Activated CD8-positive, alpha-beta memory T cell treated with anti-CD3 and anti-CD28 coated beads, Interleukin-2, amount 50 U/mL, for 1 hour (primary cell): ENCODE measurements at regions not wholly inside any gene's neighbourhood (a gene's known extent, or its start where the extent isn't known, plus 50 kb on each side); places are given as distances from the start of the nearest gene placed in this dataset.

Experiments used
- DNase-seq: peaks from one replicate; pipeline ENCODE4 v3.0.0-alpha.2; 2020; ENCODE audit errors: extremely low read depth

DNA sequence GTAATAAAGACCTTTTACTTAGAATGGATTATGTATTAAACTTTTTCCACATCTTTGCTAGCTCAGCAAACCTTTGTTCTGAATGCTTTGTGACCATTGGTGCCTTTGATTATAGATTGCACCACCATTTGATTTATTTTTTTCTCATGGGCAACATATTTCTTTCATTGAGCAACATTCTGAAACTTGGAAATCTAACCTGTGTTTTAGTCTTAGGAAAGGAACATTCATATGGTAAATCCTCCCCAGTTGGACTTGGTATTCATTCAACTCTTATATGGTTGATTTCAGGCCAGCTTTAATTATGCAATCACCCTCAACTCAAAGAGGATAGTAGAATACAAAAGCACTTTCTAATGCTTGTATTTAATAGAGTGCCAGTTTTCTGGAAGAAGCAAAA, 1077.9 kb upstream of the ZEB2 start:
- no peak for DNase-seq

DNA sequence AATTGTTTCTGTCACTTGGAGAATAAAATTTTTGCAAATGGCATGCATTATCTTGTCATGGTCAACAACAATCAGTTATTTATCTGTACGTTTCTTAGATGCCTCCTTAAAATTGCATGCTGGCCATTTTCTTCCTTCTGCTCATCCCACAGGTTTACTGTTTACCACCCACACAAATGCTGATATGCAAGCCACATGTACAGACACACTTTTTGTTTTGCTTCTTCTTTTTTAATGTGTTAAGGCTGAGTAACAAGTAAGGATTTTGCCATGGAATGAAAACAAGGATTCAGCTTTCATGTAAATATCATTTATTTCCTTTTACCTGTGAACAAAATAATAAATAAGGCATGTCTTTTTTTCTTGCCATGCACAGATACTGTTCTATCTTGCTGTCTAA, 1077.1 kb upstream of the ZEB2 start:
- no peak for DNase-seq

DNA sequence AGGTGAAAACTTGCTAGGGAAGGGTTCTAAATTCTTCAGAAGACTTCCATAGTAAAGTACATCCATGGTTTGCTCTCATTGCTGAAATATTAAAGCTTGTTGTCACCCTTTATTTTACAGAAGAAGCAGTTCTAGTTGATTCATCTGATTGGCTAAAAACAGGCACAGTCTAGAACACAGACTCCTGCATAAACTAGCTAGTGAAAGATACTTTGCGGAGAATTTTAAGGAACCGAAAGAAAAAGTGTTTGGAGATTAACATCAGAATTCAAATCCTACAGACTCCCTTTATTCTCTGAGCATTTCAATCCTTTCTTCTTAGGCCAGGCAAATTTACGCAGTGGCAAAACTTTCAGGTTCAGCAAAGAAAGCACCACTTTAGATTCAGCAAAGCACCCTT, 1076.5 kb upstream of the ZEB2 start:
- no peak for DNase-seq

DNA sequence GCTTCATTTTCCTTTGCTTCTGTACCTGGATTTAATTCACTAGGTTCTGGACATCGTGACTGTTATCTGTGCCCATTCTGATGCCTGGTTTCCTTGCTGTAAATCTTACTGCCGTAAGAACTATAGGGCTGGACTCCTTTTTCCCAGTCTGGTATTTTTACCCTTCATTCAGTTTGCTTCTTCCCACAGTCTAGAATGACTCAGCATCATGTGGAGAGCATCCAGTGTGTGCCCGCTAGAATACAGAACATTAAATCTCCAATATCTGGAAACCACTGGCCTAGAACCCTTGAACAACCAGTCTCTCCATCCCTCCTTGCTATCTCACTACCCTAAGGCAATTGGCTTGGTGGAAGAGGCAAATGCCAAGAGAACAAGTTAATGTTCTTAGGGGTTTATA, 1075.4 kb upstream of the ZEB2 start:
- DNase-seq, result no peak

DNA sequence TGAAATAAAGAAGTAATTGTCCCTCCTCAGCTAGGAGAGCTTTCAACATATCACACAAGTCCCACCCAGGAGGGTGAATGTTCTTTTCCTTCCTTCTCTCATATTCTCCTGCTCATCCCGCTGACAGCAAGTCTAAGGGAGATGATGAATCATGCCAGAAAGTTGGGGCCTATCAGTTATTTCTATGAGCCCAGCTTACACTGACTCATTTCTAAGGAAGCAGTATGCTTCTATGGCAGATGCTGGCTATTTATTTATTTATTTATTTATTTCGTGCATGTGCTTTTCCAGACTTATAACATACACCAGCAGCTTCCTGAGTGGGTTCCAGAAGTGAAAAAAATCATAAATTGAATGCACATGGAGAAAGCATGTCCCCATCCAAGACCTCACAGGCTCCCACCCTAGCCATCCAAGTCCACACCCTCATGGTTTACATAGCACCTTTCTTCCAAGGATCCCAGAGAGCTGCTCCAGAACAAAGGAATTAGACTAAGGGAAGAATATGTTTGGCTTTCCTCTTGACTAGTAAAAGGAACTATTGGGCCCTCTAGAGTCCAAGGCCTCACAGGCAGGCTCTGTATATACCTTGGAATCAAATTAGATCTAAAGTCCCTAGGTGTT, 1074.2 kb upstream of the ZEB2 start:
- DNase-seq, result no peak

DNA sequence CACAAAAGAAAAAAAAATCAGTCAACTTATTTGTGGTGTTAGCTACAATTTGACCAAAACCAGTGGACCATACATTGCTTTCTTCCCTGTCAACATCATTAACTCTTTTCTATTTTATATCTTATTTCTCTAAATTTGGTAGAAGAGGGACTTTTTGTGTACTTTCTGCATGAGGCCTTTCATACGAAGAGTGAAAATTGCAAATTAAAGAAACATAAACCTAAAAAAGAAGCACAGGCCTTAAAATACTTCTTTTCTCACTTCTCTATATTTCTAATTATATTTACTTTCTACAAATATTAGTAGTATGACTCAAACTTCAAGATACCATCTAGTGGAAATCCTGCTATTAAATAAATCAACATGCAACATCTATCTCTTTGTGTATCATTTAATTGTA, 1073.4 kb upstream of the ZEB2 start:
- no peak for DNase-seq

DNA sequence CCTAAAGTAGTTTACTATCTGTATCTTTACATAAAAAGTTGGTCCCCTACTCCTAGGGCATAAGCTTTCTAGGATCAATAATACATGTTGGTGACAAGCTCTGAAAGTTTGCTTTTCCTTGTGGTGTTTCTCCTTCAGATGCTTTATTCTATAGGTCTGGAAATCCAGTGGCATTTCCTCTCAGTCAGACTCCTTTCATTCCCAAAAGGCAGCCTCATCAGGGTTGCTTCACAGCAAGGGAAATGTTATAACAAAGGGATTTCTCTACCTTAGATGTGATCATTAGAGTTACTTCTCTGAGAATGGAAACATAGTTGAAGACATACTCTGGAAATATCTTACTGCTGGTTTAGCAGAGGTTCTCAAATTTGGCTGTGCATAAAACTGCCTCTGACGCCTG, 1072.4 kb upstream of the ZEB2 start:
- no peak for DNase-seq

DNA sequence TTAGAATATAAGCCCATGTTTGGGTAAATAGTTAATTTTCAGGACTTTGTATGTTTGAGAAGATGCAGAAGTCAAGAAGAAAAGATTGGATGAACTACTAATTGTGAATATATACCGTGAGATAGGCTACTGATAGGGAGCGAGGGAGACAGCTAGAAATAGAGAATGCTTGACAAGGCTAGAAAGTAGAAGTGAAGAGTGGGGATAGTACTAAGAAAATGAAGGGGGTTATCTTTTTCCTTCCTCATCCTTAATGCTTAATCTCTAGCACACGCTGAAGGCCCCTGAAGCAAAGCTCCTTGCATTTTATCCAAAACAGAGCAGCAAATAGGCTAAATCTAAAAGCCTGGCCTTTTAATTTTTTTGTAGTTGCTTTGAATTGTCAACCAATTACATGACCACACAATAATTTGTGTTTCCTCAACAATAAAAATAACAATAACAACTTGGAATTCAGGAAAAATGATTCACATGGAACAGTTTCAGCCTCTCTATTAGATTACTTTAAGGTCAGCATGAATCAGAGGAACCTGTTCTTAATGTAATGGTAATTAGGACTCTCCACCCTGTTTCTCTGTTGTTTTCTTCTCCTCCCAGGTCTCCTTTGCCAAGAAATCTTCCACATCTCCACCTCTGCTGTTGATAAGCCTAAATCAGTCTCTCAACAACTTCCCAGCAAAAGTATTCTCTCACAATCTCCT, 1071.3 kb upstream of the ZEB2 start:
- DNase-seq, result no peak

DNA sequence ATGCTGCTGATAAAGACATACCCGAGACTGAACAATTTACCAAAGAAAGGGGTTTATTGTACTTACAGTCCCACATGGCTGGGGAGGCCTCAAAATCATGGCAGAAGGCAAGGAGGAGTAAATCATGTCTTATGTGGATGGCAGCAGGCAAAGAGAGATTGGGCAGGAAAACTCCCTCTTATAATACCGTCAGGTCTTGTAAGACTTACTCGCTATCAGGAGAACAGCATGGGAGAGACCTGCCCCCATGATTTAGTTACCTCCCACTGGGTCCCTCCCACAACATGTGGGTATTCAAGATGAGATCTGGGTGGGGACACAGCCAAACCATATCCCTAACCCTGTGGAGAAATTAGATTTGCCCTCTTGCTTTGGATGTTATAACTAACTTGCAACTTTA, 1068.0 kb upstream of the ZEB2 start:
- DNase-seq, result no peak

DNA sequence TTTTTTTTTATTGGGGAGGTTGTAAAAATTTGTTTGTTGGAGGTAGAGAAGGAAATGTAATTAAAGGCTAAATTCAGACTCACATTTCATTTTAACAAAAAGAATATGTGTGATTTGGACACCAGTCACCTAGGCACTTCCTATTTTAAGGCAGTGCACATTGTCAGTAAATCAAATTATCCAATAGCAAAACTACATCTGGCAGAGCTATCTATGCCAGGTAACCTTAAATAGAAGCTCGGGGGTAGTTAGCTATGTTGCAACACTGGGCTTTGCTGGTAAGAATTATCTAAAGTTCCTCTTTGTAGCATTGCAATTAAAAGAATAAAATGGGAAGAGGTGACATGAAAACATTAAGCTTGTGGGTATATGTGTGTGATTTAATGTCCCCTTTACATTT, 1064.4 kb upstream of the ZEB2 start:
- no peak for DNase-seq

DNA sequence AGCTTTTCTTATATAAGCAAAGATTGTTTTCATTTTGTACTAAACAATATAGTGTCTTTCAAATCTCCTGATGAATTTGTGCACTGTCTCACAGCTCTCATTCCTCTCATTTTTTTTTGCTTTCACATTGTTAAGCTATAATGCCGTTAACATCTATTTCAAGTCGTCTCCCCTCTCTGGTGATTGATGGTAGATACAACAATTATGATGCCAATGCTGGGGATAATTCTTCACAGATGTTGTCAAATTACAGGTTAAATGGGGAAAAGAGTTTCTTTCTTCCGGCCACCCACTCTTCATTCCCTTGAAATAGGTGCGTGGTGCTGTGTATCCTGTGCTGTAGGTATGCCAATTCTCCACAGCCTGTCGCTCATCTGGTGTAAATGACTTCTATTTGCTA, 1053.7 kb upstream of the ZEB2 start:
- DNase-seq, result no peak

DNA sequence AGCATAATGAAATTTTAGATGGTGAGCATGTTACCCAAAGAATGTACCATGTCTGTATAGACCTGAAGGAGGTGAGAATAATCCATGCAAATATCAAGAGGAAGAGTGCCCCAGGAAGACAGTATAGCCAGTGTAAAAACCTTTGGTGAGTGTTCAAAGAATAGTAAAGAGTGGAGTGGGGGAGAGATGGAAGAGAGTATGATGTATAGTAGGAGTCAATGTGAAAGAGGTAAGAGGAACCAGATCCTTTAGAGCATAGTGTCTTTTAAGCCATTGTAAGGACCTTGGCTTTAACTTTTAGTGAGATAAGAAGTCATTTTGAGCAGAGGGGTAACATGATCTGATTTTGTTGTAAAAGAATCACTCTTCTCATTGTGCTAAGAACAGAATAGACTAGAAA, 1052.3 kb upstream of the ZEB2 start:
- DNase-seq, result no peak

DNA sequence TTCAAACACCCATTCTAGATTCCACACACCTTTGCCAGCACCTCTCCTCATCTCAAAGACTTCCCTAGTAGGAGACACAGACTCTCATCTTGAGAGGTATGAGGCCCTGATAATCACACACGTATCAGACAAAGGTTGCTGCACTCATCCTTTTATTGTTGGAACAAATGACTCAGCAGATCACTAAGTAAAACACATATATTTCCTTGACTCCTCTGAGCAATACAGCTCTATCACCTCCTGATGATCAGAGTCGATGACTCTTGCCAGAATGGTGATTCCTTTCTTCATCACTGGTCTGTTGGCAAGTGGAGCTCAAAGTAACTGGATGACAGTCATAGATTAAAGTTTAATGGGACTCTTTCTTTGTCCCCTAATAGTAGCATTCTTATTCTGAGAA, 1049.2 kb upstream of the ZEB2 start:
- no peak for DNase-seq

DNA sequence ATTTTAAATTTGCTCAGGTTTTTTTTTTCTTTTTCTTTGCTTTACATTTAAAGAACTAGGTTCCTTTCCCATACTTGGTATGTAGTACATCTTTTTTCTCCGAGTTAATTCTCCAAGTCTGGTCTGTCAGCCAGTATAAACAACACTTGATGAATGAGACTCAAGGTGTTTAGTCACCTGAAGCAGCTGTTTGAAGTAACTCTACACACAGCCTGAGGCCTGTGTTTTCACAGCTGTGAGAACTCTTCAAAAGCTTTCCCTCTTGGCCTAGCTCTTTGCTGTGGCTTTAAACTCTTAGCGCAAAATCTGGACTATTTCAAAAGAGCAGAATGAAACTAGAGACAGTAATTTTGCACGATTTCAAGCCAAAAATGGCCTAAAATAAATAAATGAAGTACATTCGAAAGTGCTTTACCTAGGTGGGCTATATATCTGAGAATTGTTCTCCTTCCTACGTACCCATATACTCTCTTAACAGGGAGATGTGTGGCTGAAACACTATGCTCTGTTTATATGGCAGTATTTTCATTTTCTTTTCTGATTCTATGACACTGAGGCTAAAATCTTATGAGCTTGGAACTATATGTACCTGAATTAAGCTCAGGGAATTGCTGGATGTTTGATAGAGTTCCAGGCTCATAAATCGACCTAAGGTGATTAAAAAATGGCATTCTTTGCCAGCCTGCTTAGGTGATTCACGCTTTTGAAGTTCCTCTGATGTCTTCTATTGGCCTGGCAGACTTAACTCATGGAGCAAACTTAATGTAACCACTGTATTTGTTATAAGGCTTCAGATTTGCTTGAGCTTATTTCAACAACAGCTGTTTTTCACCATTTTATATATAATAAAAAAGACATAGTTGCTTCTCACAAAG, 1044.1 kb upstream of the ZEB2 start:
- no peak for DNase-seq

DNA sequence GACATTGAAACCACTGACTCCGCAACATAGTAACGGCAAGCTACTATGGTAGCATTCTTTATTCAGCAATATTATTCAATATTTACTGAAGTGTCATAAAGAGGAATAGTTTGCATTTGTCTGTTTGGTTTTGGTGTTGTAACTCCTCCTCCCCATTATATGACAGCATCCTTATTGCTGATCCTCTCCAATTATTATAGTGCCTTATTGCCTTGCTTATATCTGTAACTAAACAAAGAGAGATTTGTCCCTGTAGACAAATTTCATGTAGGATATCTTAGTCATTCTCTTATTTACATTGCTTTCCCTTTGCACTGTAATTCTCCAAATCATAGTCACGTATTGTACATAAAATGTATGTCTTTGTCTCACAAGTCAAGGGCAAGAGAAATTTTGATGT, 1041.2 kb upstream of the ZEB2 start:
- DNase-seq, result no peak

DNA sequence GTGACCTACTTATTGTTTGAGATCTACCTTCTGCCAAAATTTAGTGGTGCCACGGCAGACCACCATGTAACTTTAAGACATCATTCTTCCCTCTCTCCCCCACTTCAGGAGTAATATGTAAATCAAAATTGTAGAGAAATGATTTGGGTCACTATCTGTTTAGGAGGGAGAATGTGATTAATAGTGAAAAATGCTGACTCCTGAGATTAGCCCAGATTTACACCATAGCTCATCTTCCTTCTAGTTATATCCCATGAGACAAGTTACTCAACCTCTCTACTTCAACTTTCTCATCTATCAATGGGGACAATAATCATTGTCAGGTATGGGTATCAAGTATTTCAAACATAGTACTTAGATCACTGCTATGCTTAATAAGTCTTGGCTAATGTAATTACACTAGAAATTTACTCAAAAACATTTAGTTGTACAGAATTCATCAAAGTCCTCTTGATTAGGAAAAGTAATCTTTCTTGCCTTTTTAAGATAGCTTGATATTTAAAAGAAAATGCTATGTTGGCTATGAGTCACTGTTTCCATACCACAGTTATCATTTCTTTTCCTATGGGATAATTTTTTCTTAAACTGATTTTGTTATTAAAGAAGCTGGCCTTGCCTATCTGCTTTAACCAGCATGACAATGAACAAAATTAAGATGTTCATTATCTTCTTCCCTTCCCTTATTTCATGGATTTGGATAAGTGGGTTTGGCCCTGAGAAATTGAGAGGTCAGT, 1038.9 kb upstream of the ZEB2 start:
- no peak for DNase-seq

DNA sequence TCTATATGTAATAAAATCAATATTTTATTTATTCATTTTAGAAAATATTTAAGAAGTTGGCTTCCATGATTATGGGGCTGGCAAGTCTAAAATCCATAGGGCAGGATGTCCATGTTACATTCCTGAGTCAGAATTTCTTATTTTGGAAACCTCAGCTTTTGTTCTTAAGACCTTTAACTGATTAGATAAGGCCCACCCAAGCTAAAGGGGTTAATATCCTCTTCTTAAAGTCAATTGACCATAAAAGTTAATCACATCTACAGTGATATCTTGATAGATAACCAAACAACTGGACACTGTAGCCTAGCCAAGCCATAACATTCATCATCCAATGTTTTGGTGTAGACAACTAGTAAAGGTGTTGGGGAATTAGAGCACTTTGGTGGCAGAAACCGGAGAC, 1035.4 kb upstream of the ZEB2 start:
- no peak for DNase-seq

DNA sequence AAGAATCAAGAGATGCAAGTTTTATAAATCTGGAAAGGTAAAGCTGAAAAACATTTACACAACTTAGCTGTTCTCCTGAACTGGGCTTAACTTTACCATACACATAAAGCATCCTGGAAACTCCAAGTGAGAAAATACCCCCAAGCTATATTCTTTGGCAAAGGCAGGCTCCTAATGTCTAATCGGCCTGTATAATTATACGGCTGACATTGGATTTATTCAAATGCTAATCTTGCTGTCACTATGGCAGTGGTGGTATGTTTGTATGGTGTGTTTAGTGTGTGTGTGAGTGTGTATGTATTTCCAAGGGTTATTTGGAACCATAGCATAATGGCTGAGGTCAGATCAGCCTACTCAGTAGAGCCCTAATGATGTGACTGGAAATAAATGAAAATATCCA, 1031.8 kb upstream of the ZEB2 start:
- no peak for DNase-seq

DNA sequence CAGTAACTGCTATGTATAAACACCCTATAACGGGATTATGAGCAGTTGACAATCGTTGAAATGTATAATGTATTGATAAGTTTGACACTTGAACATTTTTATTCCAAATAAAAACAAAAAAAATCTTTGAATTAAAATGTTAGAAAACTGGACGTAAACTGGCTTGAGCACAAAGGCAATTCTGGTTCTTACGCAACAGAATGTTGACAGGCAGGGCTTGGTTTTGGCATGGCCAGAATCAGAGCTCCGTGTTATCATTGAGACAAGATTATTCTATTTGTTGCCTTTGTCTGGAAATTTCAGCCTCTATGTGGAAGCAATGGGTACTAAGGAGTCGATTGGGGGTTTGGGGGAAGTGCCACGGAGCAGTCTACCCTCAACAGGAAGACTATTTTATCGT, 1028.6 kb upstream of the ZEB2 start:
- no peak for DNase-seq

DNA sequence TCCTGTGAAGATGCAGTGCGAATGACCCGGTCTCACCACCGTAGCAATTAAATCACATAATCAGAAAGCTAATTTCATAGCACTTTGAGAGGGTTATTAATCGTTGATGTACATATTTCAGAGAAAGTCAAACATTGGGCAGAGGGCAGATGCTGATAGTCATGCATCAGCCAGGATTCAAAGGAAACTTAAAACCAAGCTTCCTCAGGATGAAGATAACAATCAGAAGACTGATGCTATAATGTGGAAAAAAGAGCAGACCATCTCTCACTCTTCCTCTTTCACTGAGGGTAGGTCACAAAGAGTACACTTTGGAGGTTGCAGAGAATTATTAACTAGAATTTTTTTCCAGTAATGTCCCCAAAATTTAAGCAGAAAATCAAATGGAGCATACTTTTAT, 1027.7 kb upstream of the ZEB2 start:
- DNase-seq, result no peak

DNA sequence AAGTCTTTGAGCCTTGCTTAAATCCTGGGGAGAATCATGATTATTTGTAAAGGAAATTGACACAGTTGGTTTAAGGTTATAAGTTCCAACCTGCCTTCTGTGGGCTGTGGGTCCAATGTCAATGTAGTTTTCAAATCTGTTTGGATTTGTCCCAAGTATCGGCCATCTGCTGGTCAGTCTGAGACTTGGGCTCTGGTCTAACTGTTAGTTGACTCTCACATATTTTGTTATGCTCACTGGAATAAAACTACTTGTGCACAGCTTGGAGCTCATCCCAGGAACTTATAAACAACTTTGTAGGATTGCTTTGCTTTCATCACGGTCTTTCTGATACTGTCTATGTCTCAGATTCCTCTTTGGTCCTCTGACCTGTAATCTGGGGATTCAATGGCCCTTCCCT, 1026.2 kb upstream of the ZEB2 start:
- DNase-seq, result no peak

DNA sequence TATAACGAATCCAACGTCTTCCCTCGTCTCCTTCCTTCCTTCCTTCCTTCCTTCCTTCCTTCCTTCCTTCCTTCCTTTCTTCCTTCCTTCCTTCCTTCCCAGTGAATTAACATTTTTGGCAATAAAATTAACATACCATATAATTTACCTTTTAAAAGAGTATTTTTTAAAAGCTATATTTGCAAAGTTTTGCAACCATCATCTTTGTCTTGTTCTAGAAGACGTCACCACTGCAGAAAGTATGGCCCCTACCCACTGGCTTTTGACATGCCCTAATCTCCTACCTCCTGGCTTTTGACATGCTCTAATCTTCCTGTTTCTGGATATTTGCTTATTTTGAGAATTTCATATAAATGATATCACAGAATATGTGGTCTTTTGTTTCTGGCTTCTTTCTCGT, 1023.9 kb upstream of the ZEB2 start:
- no peak for DNase-seq
